Mammary epithelial cell (primary cell): ENCODE measurements at regions not wholly inside any gene's neighbourhood (a gene's known extent, or its start where the extent isn't known, plus 50 kb on each side); places are given as distances from the start of the nearest gene placed in this dataset.

Experiments
- EZH2 ChIP-seq: IDR thresholded peaks from 2 replicates; pipeline ENCODE4 v1.6.1; 2012; ENCODE audit warnings: low read length, inconsistent platforms, borderline replicate concordance
- TF ChIP-seq, protein P1 (sequence below), 2 donors: IDR thresholded peaks in 1 of 2; conservative IDR thresholded peaks in 1 of 2; 2 replicates each; pipeline ENCODE4 v1.5.1; 2011 to 2012; ENCODE audit warnings: inconsistent platforms in 2 of 2, low read length in 2 of 2, mild to moderate bottlenecking in 2 of 2, control low read depth in 1 of 2, low read depth in 1 of 2; ENCODE audit not compliant: insufficient read depth in 1 of 2; ENCODE audit errors: extremely low read depth in 1 of 2

DNA sequence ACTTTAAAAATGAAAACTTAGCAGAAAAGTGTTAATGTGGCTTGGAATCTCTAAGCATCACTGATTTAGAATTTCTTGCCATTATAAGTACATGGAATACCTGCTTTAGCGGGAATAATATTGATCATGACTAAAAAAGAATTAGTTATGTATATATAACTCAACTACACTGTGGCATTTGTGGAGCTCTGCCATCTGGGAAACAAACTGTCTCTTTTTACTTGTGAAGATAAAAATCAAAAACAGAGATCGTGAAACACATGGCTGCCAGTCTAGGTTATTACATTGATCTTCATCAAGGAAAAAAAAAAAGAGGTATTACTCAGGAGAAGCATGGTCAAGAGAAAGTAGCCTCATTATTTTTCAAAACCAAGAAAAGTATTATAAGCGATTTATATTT, 287.4 kb downstream of the HTR1A start:
- TF ChIP-seq, protein P1, sequence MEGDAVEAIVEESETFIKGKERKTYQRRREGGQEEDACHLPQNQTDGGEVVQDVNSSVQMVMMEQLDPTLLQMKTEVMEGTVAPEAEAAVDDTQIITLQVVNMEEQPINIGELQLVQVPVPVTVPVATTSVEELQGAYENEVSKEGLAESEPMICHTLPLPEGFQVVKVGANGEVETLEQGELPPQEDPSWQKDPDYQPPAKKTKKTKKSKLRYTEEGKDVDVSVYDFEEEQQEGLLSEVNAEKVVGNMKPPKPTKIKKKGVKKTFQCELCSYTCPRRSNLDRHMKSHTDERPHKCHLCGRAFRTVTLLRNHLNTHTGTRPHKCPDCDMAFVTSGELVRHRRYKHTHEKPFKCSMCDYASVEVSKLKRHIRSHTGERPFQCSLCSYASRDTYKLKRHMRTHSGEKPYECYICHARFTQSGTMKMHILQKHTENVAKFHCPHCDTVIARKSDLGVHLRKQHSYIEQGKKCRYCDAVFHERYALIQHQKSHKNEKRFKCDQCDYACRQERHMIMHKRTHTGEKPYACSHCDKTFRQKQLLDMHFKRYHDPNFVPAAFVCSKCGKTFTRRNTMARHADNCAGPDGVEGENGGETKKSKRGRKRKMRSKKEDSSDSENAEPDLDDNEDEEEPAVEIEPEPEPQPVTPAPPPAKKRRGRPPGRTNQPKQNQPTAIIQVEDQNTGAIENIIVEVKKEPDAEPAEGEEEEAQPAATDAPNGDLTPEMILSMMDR (conservative IDR thresholded peaks at IDR 0.05 in 1 of 2, IDR thresholded peaks at IDR 0.05 in 1 of 2; ENCODE audit: extremely low read depth in 1 of 2, insufficient read depth in 1 of 2, low read depth in 1 of 2, low read length in 2 of 2) = no peak
- no peak for TF ChIP-seq EZH2
